Loucy (cell line): ENCODE measurements at regions not wholly inside any gene's neighbourhood (a gene's known extent, or its start where the extent isn't known, plus 50 kb on each side); places are given as distances from the start of the nearest gene placed in this dataset.

Source experiments
- EZH2phosphoT487 ChIP-seq: fragments of 200-600 bp; IDR thresholded peaks from 2 replicates; pipeline ENCODE4 v1.6.1; 2018; ENCODE audit warnings: antibody characterized with exemption, mild to moderate bottlenecking, moderate library complexity, borderline replicate concordance
- TF ChIP-seq, protein P1 (sequence below): fragments of 200-600 bp; sonication (generic); conservative IDR thresholded peaks from 2 replicates; pipeline ENCODE4 v1.5.1; 2014; ENCODE audit warnings: mild to moderate bottlenecking, antibody characterized with exemption, low read length

DNA sequence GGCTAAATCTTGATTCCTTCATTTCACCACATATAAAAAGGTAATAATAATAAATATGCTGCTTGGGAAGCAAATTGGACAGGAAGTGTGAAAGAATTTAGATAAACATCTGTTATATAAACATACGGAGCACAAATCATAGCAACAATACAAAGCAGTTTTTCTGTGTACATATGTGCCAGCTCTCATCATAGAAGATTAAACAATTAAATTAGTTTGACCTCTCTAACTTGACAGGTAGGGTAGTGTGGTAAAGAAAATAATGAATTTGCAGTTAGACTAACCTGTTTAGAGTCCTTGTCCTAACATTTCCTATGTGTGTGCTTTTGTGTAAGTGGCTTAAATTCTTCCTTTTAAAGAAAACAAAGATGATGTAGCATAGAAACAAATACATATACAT, 995.7 kb upstream of the TENM4 start:
- TF ChIP-seq, protein P1, sequence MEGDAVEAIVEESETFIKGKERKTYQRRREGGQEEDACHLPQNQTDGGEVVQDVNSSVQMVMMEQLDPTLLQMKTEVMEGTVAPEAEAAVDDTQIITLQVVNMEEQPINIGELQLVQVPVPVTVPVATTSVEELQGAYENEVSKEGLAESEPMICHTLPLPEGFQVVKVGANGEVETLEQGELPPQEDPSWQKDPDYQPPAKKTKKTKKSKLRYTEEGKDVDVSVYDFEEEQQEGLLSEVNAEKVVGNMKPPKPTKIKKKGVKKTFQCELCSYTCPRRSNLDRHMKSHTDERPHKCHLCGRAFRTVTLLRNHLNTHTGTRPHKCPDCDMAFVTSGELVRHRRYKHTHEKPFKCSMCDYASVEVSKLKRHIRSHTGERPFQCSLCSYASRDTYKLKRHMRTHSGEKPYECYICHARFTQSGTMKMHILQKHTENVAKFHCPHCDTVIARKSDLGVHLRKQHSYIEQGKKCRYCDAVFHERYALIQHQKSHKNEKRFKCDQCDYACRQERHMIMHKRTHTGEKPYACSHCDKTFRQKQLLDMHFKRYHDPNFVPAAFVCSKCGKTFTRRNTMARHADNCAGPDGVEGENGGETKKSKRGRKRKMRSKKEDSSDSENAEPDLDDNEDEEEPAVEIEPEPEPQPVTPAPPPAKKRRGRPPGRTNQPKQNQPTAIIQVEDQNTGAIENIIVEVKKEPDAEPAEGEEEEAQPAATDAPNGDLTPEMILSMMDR, result no peak
- no peak for TF ChIP-seq EZH2phosphoT487
